Ammon's horn (tissue), 1 donor: ENCODE measurements at regions not wholly inside any gene's neighbourhood (a gene's known extent, or its start where the extent isn't known, plus 50 kb on each side); places are given as distances from the start of the nearest gene placed in this dataset.
A peak's percentile ranks its signal among the peaks of the same experiment; 100 is the strongest.
"Not testable (repeated sequence)": the region's sequence is repeated elsewhere in the genome, so short reads cannot be mapped to it uniquely, and the experiment has no call there.

ENCODE experiments used
- DNase-seq: peaks from one replicate; pipeline ENCODE4 v3.0.0-alpha.2; 2016; ENCODE audit warnings: low spot score

- no peak for DNase-seq
These were observed 50.3 kb downstream of the RBFOX3 start for GRCh38 chr17:79560527-79560926.

DNA sequence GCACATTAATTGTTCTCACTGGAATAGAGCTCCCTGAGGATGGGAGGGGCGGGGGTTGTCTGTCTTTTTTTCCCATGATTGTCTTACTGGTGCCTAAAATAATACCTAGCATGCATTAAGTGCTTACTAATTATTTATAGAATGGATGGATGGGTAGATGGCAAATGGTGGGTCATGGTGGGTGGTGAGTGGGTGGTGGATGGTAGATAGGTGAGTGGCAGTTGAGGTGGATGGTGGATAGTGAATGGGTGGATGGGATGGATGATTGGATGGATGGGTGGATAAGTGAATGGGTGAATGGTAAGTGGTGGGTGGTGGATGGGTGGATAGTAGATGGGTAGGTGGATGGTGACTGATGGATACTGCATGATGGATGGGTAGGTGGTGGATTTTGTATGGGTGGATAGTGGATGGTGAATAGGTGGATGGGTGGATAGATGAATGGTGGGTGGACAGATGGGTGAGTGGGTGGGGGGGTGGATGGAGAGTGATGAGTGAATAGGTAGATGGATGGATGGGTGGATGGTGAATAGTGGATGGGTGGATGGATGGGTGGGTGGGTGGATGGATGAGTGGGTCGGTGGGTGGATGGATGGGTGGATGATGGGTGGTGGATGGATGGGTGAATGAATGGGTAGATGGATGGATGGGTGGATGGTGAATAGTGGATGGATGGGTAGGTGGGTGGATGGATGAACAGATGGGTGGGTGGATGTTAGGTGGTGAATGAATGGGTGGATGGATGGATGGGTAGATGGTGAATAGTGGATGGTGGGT, 51.6 kb downstream of the RBFOX3 start:
- no peak for DNase-seq

GRCh38 chr17:79558091-79558900, 52.6 kb downstream of the RBFOX3 start:
- peak; percentile 35 for DNase-seq

GRCh38 chr17:79557276-79558090, 53.4 kb downstream of the RBFOX3 start:
- no peak for DNase-seq

- no peak for DNase-seq
These were observed 54.6 kb downstream of the RBFOX3 start for GRCh38 chr17:79556271-79556670.

- no peak for DNase-seq
These were observed 55.3 kb downstream of the RBFOX3 start for GRCh38 chr17:79555543-79555942.

DNA sequence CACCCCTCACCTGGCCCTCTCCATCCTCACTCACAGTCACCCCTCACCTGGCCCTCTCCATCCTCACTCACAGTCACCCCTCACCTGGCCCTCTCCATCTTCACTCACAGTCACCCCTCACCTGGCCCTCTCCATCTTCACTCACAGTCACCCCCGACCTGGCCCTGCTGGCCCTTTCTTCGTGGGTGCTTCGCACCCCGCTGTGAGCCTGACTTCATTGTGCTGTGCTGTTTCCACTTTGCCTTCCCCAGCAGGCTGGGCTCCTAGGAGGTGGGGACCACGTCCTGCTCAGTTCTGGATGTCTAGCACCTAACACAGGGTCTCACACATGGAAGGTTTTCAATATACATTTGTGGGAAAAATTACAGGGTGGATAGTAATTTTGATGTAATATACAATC, 56.5 kb downstream of the RBFOX3 start:
- not testable (repeated sequence) for DNase-seq

DNA sequence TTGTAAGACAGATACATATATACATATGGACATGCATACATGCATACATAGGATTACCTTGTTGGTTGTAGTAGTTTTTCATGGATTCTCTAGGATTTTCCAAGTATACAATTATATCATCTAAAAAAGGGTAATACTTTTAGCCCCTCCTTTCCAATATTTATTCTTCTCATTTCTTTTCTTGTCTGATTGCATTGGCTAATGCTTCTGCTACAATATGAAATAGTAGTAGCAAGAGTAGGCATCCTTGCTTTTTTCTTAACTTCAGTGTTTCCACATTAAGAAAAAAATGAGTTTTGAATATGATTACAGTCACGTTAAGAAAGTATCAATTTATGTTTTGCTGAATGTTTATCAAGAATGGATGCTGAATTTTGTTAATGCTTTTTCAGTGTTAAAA, 58.0 kb downstream of the RBFOX3 start:
- no peak for DNase-seq

- DNase-seq, result no peak
These were observed 58.4 kb downstream of the RBFOX3 start for GRCh38 chr17:79552405-79552804.

DNA sequence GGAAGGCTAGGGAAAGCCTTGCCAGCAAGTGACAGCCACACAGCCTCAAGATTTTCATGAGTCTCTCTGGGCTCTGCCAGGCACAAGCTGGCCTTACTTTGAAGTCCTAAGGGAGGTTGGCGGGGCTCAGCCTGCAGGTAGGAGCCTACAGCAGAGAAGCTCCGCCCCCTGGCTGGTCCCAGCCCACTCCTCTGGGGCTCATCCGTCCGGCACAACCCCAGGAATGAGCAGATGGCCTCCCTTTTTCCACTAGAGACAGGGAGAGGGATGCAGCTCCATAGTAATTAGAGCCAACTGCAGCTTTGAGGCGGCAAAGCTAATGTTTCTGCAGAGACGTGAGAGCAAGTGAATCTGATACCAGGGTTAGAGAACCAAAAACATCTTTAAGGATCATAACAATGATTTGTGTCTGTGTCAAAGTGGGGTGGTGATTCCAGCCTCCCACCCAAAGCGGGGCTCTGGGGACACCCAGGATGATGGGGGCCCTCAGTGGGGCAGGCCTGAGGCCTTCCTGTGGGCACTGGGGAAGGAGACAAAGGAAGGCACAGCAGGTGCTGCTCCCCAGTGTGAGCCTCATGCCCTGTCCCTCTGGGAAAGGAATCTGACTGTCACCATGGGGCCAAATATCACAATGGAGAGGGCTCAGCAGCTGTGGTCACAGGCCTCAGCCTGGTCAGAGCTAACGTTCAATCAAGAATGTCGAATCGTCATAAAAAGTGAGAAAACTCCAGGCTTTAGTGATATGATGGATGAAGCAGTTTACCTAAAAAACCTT, 61.5 kb downstream of the RBFOX3 start:
- no peak for DNase-seq

- no peak for DNase-seq
These were observed 62.7 kb downstream of the RBFOX3 start for GRCh38 chr17:79548116-79548515.

GRCh38 chr17:79547586-79547985, 63.3 kb downstream of the RBFOX3 start:
- no peak for DNase-seq

DNA sequence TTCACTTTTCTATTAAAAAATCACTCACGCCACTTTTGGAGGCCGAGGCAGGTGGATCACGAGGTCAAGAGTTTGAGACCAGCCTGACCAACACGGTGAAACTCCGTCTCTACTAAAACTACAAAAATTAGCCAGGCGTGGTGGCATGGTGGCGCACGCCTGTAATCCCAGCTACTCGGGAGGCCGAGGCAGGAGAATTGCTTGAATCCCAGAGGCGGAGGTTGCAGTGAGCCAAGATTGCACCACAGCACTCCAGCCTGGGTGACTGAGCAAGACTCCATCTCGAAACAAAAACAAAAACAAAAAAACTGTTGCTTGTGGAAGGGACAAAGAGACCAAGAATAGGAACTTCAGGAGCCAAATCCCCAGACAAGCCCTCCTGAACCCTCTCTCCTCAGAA, 63.7 kb downstream of the RBFOX3 start:
- not testable (repeated sequence) for DNase-seq

- DNase-seq, result no peak
These were observed 64.5 kb downstream of the RBFOX3 start for GRCh38 chr17:79546386-79546785.

DNA sequence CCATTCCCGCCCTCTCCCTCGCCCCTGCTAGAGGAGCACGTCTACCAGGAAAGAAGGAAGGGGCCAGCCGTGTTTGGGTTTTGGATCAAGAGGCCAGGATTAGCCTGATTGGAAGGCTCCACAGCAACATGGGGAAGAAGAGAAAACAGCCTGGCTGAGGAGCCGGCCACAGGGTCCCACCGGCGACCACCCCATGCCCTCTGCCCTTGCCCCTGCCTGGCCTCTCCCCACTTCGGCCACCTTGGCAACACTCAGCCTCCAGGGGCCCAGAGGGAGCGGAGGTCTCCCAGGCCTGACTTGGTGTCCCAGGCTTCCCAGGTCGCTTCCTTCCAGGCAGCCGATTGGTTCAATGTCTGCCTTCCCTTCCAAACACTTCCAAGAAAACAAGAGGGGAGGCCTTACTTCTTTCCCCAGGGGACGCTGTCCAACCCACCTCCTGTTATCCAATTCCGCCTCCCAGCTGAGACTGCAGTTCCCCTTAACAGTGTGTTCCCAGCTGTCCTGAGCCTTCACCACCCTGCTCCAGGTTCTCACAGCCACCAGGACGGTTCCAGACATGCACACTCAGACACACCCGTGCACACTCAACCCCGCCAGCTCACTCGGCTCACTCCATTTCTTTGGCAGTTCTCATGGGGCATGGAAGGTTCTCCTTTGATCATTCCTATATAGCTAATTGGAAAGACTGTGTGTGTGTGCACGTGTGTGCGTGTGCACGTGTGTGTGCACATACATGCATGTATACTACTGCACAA, 65.4 kb downstream of the RBFOX3 start:
- DNase-seq, result no peak

DNA sequence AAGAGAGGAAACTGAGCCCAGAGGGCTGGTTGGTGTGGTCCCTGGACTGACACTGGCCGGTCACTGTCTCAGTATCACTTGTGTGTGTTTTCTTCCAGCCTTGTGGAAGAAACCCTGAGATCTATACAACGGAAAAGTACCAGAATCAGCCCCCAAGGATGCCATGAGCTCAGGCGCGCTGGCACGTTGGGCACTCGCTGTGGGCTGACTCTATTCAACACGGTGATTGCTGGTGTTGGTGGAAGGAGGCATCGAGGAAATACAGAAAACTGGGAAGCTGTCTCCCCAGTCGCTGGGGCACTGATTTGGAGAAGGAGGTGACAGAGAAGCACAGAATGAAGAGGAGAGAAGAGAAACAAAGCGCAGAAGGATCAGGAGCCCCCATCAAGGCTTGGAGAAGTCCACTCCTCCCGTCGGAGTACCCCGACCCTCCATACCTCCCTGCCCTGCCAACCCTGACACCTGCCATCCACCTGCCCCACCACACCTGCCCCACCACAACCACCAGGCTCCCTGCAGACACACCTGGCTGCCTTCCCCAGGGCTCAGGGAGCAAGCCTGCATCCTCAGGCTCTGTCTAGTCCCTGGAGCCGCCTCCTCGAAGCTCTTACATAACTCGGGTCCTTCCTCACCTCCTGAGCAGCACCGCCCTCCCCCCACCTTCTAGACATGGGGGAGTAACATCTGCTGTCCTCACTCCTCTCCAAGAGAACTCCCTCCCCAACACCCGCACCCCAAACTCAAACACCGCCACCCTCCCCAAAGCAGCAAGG, 66.5 kb downstream of the RBFOX3 start:
- peak; percentile 46 for DNase-seq

DNA sequence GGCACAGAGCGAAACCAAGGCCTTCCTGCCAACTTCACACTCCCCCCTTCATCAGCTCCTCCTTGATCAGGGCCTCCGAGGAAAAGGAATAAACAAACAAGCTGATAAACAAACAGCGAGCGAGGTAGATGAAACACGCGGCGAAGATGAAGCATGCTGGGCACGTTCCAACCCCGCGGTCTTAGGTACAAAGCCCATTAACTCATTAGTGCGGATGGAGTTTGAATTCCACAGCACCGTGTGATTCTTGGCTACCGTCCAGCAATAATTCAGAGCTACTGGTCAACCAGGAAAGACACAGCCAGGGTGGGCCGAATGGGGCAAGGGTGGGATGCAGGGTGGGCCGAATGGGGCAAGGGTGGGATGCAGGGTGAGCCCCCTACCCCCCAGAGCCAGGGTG, 67.3 kb downstream of the RBFOX3 start:
- no peak for DNase-seq

- DNase-seq, result no peak
These were observed 68.1 kb downstream of the RBFOX3 start for GRCh38 chr17:79542718-79543117.

DNA sequence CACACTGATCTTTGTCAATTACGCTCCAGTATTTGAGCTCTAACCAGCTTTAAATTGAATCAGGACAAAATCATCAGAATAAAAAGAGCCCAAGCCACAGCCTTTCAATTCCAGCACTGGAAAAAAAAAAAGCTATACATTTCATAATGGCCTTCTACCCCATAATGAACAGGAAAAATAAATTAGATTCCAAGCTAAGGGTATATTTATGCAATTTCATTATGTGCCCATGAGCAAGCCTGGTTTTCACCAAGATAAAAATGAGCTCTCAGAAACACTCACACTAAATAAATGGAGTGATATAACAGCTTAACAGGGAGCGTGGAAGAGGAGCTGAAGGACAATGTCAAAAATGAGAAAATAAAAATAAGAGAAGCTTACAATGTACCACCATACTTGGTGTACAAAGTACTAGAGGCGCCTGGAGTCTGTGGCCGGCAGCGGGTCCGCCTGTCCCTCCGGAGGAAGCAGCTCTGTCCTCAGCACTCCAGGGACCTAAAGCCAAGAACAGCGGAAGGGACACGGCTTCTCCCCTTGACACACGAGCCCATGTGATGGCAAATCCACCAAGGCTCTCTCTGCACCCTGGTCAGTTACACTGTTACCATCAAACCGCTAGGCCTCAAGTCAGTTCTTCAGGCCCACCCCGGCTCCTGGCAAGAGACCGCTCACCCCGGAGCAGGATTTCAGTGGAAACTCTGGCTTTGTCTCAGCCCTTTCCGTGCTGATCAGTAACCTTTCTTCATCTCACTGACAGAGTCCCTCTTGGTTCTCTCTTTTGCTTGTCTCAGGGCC, 69.6 kb downstream of the RBFOX3 start:
- no peak for DNase-seq
